ENCODE measurements at regions not wholly inside any gene's neighbourhood (a gene's known extent, or its start where the extent isn't known, plus 50 kb on each side); places are given as distances from the start of the nearest gene placed in this dataset.

DNA sequence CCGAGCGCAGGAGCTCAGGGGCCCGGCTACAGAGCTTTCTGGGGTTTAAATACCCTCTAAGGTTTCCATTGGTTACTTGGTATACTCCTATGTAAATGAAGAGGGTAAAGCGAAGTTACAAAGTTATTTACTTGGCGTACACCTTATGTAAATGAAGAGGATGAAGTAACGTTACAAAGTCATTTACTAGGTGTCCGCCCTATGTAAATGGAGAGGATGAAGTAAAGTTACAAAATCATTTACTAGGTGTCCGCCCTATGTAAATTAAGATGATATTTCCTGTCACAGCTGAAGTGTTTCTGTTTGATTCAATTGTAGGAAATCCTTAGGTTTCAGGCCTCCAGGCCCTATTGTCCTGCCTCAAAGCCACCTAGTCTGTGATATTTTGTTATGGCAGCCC lies 358.2 kb downstream of the MTRR start:
- no peak for ATAC-seq (replicated peaks)
- no peaks in the 10 kb centered on the region for H3K4me1 Mint-ChIP-seq
- no peak overlapping the region for H3K4me3 Mint-ChIP-seq
- no peaks in the 10 kb centered on the region for H3K27me3 Mint-ChIP-seq
- no peaks in the 10 kb centered on the region for H3K36me3 Mint-ChIP-seq (ENCODE audit: low read depth)
- no peak overlapping the region for H3K27ac Mint-ChIP-seq
- peaks cover 12% of the 10 kb centered on the region for H3K9me3 Mint-ChIP-seq

DNA sequence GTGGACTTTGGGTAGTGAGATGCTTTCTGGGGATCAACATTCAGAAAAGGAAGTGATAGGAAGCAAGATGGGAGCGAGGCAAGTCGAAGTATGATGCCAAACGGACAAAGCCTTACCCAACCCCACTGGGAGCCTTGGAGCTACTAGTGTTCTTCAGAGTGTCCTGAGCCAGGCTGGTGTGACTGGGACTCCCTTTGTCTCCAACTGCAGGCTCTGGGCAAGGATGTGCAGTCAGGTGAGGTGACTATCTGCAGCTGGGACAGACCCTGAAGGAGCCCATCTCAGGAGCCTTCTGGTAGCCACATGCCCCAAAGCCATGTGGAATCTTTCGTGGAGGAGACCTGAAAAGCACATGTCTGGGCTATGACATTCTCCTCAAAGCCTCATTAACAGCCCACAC lies 360.6 kb downstream of the MTRR start:
- Mint-ChIP-seq H3K27me3 (no peaks in the 10 kb centered on the region), H3K9me3 (peaks cover 5% of the 10 kb centered on the region), H3K4me1 (no peaks in the 10 kb centered on the region), H3K27ac (no peak overlapping the region), H3K4me3 (no peak overlapping the region), H3K36me3 (ENCODE audit: low read depth) (no peaks in the 10 kb centered on the region)
- ATAC-seq (replicated peaks), result no peak

DNA sequence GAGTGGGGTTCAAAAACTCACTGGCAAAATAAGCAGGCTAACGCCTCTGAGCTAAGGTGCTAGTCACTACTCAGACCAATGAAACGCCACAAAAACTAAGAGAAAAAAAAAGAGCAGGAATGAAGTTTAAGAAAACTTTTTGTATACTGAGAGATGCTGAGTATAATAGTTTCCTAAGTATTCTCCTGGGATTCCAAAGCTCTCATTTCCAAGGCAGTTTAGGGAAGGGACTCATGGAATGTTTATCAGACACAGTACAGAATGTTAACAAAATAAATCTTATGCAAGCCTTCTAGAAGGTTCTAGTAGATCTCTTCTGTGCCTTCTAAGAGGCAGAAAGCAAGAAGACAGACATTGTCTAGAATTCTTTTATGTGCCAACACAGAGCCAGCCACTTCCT lies 361.9 kb downstream of the MTRR start:
- Mint-ChIP-seq H3K4me1 (no peaks in the 10 kb centered on the region), H3K27ac (no peak overlapping the region), H3K9me3 (peaks cover 5% of the 10 kb centered on the region), H3K27me3 (no peaks in the 10 kb centered on the region), H3K4me3 (no peak overlapping the region), H3K36me3 (ENCODE audit: low read depth) (no peaks in the 10 kb centered on the region)
- no peak for ATAC-seq (replicated peaks)

- Mint-ChIP-seq H3K4me1 (no peaks in the 10 kb centered on the region), H3K36me3 (ENCODE audit: low read depth) (no peaks in the 10 kb centered on the region), H3K4me3 (no peak overlapping the region), H3K9me3 (peaks cover 4% of the 10 kb centered on the region), H3K27ac (no peak overlapping the region), H3K27me3 (no peaks in the 10 kb centered on the region)
- ATAC-seq (replicated peaks), result no peak
Measured at GRCh38 chr5:8233479-8233878, 364.5 kb downstream of the MTRR start.

DNA sequence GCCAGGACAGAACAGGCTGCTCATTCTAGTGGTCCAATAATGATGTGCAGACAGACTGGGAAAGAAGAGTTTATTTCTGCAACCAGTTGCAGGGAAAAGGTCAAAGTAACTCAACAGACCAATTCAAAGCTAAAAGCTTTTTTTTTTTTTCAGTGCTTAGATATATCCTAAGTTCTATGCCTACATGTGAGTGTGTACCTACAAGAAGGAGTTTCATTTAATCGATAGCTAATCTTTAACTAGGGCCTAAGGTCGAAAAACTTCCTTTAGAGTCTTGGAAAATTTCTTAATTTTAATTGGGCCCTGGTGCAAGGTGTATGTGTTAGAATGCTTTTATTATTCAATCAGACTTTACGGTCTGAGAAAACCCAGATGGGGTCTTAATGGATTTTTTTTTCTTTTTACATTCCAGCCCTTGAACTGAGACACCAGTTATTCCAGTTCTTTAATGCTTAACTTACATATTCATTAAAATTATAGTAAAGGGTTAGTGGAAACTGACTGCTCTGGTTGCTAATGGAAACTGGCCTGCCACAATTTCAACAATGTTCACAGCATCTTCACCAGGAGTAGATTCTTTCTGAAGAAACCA lies 365.3 kb downstream of the MTRR start:
- no peaks in the 10 kb centered on the region for H3K36me3 Mint-ChIP-seq (ENCODE audit: low read depth)
- H3K4me3 Mint-ChIP-seq, result no peak overlapping the region
- H3K9me3 Mint-ChIP-seq, result peaks cover 4% of the 10 kb centered on the region
- H3K27ac Mint-ChIP-seq, result no peak overlapping the region
- H3K4me1 Mint-ChIP-seq, result no peaks in the 10 kb centered on the region
- no peaks in the 10 kb centered on the region for H3K27me3 Mint-ChIP-seq
- ATAC-seq (replicated peaks), result no peak

- H3K27ac Mint-ChIP-seq, result no peak overlapping the region
- no peaks in the 10 kb centered on the region for H3K27me3 Mint-ChIP-seq
- H3K4me3 Mint-ChIP-seq, result no peak overlapping the region
- no peaks in the 10 kb centered on the region for H3K36me3 Mint-ChIP-seq (ENCODE audit: low read depth)
- no peak for ATAC-seq (replicated peaks)
- H3K4me1 Mint-ChIP-seq, result no peaks in the 10 kb centered on the region
- H3K9me3 Mint-ChIP-seq, result peaks cover 8% of the 10 kb centered on the region
Measured at GRCh38 chr5:8238080-8238479, 369.1 kb downstream of the MTRR start.

DNA sequence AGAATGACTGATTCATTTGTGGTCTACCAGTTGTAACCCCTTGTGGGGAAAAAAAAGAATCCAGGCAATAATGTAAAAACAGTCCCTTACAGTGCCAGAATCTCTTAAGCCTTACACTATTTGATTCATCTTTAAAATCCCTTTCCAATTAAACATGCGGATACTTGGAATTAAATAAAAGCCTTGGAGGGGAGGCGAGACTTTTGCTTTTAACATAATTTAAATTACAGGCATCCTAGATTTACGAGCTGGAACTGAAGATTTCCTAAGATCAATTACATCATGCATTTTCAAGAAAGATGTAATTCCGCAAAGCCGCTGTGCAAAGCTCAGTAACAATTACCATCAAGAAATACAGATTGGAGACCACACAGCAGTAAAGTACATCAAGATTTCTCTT lies 370.2 kb downstream of the MTRR start:
- H3K9me3 Mint-ChIP-seq, result peaks cover 11% of the 10 kb centered on the region
- no peaks in the 10 kb centered on the region for H3K36me3 Mint-ChIP-seq (ENCODE audit: low read depth)
- no peaks in the 10 kb centered on the region for H3K4me1 Mint-ChIP-seq
- ATAC-seq (replicated peaks), result no peak
- H3K27me3 Mint-ChIP-seq, result no peaks in the 10 kb centered on the region
- no peak overlapping the region for H3K4me3 Mint-ChIP-seq
- H3K27ac Mint-ChIP-seq, result no peak overlapping the region

GRCh38 chr5:8239646-8240045 lies 370.7 kb downstream of the MTRR start:
- no peak overlapping the region for H3K4me3 Mint-ChIP-seq
- no peak overlapping the region for H3K27ac Mint-ChIP-seq
- no peak for ATAC-seq (replicated peaks)
- H3K4me1 Mint-ChIP-seq, result no peaks in the 10 kb centered on the region
- peaks cover 14% of the 10 kb centered on the region for H3K9me3 Mint-ChIP-seq
- no peaks in the 10 kb centered on the region for H3K27me3 Mint-ChIP-seq
- H3K36me3 Mint-ChIP-seq (ENCODE audit: low read depth), result no peaks in the 10 kb centered on the region

DNA sequence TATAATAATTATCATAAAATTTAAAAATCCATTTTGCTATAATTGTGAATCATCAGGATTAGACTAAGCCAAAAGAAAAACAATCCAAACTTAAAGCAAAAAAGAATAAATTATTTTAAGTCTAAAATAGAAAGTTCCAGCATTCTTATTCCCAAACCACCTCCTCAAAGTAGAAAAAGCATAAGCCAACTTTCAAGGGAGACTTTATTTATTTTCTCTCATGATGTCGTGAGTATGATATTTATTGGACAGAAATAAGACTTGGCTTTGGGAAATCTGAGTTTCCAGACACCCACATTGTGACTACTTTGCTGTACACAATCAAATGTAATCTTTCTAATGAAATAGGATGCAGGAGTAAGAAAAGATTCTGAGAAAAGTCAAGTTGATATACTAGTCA lies 372.1 kb downstream of the MTRR start:
- no peak overlapping the region for H3K4me3 Mint-ChIP-seq
- peaks cover 13% of the 10 kb centered on the region for H3K9me3 Mint-ChIP-seq
- no peaks in the 10 kb centered on the region for H3K27me3 Mint-ChIP-seq
- no peaks in the 10 kb centered on the region for H3K4me1 Mint-ChIP-seq
- ATAC-seq (replicated peaks), result no peak
- H3K36me3 Mint-ChIP-seq (ENCODE audit: low read depth), result no peaks in the 10 kb centered on the region
- H3K27ac Mint-ChIP-seq, result no peak overlapping the region

GRCh38 chr5:8241558-8241957 lies 372.6 kb downstream of the MTRR start:
- Mint-ChIP-seq H3K9me3 (peaks cover 9% of the 10 kb centered on the region), H3K27me3 (no peaks in the 10 kb centered on the region), H3K36me3 (ENCODE audit: low read depth) (no peaks in the 10 kb centered on the region), H3K27ac (no peak overlapping the region), H3K4me1 (no peaks in the 10 kb centered on the region), H3K4me3 (no peak overlapping the region)
- no peak for ATAC-seq (replicated peaks)

DNA sequence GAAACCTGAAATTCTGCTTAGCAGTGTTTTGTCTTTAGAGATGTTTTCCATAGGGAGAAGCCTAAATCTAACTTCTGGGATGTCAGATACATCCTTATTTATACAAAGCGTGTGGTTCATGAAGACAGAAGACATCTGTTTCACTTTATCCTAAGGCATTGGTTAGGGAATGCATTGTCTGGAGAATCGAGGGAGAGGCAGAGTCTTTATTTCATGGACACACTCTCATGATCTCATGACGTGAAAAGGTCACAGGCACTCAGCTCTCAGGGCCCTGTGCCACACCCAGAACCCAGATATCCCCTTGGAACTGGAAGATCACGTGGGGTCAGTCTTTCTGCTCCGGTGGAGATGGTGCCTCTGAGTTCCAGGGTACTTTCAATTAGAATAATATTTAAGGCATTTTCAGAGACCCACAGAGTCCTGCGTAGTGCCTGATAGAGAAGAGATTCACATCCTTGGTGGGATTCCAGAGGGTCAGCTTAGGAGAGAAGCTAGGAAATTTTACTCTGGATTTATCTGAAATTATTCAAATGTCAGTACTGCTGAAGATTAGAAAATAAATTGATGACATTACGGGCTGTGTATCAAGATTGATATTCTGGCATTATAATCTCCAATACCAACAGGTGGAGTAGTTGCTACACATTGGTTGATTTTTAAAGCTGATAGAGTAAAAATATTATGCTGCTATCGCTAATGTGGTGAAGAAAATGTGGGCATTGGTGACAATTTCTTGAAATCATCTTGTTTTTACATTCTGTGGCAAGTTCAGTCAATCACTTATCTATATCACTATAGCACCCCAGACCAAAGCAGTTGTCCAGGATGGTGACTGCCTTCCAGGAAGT lies 378.3 kb downstream of the MTRR start:
- no peak for ATAC-seq (replicated peaks)
- H3K4me3 Mint-ChIP-seq, result no peak overlapping the region
- no peaks in the 10 kb centered on the region for H3K27me3 Mint-ChIP-seq
- H3K9me3 Mint-ChIP-seq, result peaks cover 15% of the 10 kb centered on the region
- H3K36me3 Mint-ChIP-seq (ENCODE audit: low read depth), result no peaks in the 10 kb centered on the region
- H3K4me1 Mint-ChIP-seq, result no peaks in the 10 kb centered on the region
- no peak overlapping the region for H3K27ac Mint-ChIP-seq

- no peak overlapping the region for H3K27ac Mint-ChIP-seq
Measured at GRCh38 chr5:8253376-8253775, 384.4 kb downstream of the MTRR start.

GRCh38 chr5:8254674-8255073 lies 385.7 kb downstream of the MTRR start:
- H3K27me3 Mint-ChIP-seq, result no peaks in the 10 kb centered on the region
- H3K4me3 Mint-ChIP-seq, result no peak overlapping the region
- H3K9me3 Mint-ChIP-seq, result peaks cover 6% of the 10 kb centered on the region
- H3K4me1 Mint-ChIP-seq, result no peaks in the 10 kb centered on the region
- ATAC-seq (replicated peaks), result no peak
- H3K36me3 Mint-ChIP-seq (ENCODE audit: low read depth), result no peaks in the 10 kb centered on the region
- no peak overlapping the region for H3K27ac Mint-ChIP-seq

More at GRCh38 chr5:8253376-8253775, 384.4 kb downstream of the MTRR start:
- Mint-ChIP-seq H3K9me3 (peaks cover 6% of the 10 kb centered on the region), H3K27me3 (no peaks in the 10 kb centered on the region), H3K36me3 (ENCODE audit: low read depth) (no peaks in the 10 kb centered on the region), H3K4me3 (no peak overlapping the region), H3K4me1 (no peaks in the 10 kb centered on the region)
- ATAC-seq (replicated peaks), result no peak

DNA sequence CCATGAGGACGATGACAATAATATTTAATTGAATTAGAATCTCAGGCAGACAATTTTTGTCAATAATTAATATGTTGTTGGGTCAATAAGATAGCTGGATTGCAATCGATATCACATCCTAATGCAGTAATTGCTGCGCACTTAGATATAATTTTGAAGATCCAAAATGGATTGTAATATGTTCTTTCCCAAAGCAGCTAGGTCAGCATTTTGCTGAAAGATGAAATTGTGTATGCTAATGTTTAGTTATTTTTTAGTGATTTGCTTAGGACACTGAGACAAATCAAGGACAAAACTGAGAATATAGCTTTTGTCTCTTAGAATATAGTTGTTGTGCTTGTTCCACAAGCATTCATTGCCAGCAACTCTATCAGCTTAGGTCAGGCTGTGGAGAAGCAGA lies 389.9 kb downstream of the MTRR start:
- no peaks in the 10 kb centered on the region for H3K36me3 Mint-ChIP-seq (ENCODE audit: low read depth)
- ATAC-seq (replicated peaks), result no peak
- H3K9me3 Mint-ChIP-seq, result peaks cover 4% of the 10 kb centered on the region
- H3K27me3 Mint-ChIP-seq, result no peaks in the 10 kb centered on the region
- H3K27ac Mint-ChIP-seq, result no peak overlapping the region
- no peaks in the 10 kb centered on the region for H3K4me1 Mint-ChIP-seq
- H3K4me3 Mint-ChIP-seq, result no peak overlapping the region

GRCh38 chr5:8270246-8270645 lies 401.3 kb downstream of the MTRR start:
- no peak for ATAC-seq (replicated peaks)
- H3K4me3 Mint-ChIP-seq, result no peak overlapping the region
- H3K4me1 Mint-ChIP-seq, result no peaks in the 10 kb centered on the region
- no peak overlapping the region for H3K27ac Mint-ChIP-seq
- H3K36me3 Mint-ChIP-seq (ENCODE audit: low read depth), result no peaks in the 10 kb centered on the region
- no peaks in the 10 kb centered on the region for H3K27me3 Mint-ChIP-seq
- H3K9me3 Mint-ChIP-seq, result peaks cover 16% of the 10 kb centered on the region
